Stimulated activated CD8-positive, alpha-beta memory T cell treated with anti-CD3 and anti-CD28 coated beads, Interleukin-7, amount 100 ng/mL, for 4 hours (primary cell): ENCODE measurements at regions not wholly inside any gene's neighbourhood (a gene's known extent, or its start where the extent isn't known, plus 50 kb on each side); places are given as distances from the start of the nearest gene placed in this dataset.
"Not testable (repeated sequence)": the region's sequence is repeated elsewhere in the genome, so short reads cannot be mapped to it uniquely, and the experiment has no call there.

ENCODE experiments used
- DNase-seq, 2 donors: peaks; one replicate each; pipeline ENCODE4 v3.0.0-alpha.2; 2020; ENCODE audit warnings: low read depth in 2 of 2

DNA sequence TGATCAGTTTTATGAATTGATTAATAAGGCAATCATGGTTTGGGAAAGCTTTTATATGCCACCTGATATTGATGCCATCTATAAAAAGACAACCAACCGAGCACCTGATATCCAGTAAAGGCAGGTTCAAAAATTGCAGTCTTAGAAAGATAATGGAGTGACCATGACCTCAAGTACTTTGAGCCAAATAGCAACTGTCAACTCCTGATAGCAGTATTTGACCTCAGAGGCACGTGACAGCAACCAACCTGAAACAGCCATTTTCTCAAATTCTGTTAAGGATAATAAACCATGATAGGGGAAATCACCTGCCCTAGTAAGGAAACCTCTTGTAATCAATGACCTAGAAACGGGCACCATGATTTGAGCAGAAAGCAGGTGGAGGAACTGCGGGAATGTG lies 77.1 kb upstream of the NFE2L3 start:
- no peak for DNase-seq

DNA sequence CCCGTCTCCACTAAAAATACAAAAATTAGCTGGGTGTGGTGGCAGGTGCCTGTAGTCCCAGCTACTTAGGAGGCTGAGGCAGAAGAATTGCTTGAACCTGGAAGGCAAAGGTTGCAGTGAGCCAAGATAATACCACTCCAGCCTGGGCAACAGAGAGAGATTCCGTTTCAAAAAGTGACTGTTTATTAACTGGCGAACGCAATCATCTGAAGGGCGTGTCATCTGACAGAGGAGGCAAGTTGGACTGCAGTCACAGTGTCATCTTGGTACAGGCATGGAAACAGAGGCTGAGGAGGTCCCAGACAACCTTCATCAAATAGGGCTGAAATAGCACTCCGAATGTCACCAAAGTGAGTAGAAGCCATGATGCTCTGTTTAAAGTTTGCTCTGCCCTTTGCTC lies 75.3 kb upstream of the NFE2L3 start:
- no peak for DNase-seq

DNA sequence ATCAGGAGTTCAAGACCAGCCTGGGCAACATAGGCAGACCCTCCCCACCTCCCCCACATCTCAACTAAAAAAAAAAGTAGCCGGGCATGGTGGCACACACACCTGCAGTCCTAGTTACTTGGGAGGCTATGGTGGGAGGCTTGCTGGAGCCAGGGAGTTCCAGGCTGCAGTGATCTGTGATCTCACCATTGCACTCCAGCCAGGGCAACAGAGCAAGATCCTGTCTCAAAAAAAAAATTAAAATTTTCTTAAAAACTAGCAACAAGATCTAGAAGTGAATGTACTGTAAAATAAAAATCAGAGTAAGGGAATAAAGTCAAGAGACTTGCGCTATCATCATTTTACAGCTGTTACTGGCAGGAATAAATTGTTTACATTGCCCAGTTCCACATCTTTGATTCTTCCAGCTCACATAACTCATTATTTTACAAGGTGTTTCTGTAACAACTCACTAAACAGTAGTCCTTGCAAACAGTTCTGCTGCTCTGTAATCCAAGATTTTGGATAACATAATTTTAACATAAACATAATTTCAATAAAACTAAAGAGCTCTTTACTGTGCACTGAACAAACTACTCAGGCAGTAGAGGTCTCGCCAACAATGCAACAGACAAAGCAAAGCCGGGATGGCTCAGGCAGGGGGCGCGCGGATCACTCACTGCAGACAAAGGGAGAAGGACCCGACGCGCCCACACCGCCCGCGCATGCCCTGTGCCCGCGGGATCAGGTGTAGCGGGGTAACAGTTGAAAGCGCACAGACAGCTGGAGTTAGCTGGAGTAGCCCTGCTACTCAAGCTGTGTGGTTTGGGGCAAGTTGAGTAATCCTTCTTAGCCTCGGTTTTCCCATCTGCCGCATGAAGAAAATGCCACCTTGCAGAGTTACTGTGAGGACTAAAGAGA lies 73.3 kb upstream of the NFE2L3 start:
- peak; percentile 73 to 76 for DNase-seq

DNA sequence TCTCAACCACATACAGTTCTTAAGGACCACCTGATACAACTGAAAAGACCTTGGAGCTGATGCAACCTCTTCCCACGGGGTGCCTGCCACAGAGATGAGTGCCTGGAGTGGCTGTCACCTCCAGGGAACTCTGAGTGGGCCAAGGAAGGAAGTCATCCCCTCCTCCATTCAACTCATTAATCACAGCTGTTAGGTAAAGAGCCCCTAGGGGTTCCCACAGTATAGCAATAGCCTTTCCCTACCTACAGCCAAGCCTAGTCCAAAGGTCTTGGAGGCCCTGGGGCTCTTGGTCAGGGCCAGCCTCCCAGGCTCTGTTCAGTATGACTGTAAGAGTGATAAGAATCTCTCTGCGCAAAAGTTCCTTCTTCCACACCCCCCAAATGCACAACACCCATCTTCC lies 70.4 kb upstream of the NFE2L3 start:
- no peak for DNase-seq

DNA sequence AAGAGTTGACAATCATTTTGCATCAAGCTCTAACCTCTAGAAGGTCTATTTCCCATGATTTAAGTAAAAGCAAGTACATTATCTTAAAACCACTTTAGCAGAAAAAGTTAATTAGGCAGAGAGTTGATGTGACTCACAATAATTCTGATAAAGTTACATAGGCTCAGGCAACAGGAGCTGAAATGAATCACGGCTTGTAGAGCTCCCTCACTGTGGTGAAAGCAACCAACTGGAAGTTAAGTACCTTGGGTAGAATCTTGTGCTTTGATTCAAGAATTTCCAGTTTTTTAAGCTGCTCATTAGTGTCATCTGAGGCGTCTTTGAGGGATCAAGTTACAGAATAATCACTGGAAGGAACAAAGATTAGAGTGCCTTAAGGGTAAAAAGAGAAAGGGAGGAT lies 68.9 kb upstream of the NFE2L3 start:
- no peak for DNase-seq

DNA sequence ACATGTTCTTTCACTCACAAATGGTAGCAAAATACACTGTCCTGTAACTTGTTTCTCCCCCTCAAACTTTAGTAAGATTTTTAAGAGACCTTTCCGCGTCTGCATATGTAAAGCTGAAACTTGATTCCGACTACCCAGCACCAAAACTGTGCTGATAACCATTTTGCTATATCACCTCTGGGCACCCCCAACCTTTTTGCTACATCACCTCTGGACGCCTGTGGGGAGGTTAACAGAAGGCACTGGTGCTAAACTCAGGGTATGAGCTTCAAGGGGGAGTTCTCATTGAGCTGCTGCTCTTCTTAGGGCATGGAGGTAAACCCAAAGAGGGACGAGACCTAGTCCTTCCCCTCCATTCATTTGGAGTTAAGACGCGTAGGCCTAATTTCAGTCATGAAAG lies 67.6 kb upstream of the NFE2L3 start:
- DNase-seq: no peak

DNA sequence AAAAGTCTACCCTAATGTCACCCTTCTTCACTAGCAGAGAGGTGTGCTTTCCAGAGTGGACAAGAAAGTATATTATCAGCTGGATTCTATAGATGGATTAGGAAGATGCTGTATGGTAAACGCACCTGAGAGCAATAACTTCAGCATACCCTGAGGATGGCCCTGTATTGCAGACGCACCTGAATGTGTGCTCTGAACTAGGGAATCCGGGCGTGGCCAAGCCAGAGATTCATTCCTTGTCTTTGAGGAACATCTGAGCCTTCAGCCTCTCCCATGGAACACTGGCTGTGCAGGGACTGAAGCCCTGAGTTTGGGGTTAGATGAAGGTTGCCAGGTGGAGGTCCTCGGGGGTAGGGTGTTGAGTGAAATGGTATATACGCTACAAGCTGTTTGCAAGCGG lies 66.2 kb upstream of the NFE2L3 start:
- DNase-seq: no peak

DNA sequence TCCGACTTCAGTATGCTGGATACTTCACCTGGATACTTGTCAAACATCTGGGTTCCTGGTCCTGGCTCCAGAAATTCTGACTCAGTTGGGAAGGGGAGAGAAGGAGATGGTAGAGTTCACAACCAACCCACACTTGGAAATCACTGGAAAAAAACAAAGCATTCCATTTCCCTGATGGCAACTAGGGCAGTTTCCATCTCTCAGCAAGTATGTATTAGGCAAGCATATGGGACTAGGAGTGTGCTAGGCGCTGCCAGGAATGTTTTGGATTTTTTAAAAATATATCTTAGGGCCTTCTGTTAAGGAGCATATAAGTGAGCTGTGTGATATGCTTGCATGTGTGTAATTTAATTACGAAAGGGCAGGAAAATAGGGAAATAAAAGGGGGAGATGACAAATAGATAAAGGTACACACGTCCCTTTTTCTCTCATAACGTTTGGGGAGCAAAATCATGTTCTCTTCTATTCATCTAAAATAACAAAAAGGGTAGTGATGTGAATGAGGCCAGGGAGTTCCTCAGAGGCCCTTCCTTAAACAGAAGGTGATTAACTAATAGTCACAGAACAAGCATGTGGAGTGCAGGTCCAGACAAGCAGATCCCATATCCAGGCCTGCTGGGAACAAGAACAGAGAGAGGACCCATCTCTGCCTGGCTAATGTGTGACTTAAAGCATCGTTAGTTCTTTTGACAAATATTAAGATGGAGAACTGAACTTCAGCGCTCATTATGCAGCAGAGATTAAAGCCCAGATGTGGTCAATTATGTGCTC lies 64.5 kb upstream of the NFE2L3 start:
- DNase-seq: no peak

DNA sequence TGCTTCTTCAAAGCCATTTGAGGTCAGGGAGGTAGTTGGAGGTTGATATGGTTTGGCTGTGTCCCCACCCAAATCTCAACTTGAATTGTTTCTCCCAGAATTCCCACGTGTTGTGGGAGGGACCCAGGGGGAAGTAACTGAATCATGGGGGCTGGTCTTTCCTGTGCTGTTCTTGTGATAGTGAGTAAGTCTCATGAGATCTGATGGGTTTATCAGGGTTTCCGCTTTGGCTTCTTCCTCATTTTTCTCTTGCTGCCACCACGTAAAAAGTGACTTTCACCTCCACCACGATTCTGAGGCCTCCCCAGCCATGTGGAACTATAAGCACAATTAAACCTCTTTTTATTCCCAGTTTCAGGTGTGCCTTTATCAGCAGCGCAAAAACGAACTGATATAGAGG lies 62.5 kb upstream of the NFE2L3 start:
- not testable (repeated sequence) for DNase-seq

DNA sequence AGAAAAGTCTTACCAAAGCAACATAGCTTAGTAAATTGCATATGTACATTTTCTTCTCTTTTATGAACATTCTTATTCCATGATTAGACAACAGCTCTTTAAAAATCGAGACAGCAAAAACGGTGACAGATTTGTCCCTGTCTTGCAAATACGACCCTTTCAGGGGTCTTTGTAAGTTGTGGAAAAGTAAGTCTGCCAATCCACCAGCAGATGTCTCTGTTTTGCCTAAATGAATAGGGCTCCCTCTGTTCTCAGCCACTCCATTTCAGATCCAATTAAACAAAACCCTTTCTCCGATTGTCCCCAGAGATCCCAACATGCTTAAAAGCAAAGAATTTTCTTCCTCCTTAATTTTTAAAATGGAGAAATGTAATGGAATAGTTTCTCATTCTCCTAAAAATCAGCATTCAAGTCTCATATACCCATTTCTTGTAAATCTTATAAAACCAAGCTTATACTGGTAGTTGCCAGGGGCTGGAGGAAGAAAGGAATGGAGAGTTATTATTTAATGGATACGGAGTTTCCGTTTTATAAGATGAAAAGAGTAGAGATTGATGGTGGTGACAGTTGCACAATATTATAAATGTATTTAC lies 61.0 kb upstream of the NFE2L3 start:
- no peak for DNase-seq

DNA sequence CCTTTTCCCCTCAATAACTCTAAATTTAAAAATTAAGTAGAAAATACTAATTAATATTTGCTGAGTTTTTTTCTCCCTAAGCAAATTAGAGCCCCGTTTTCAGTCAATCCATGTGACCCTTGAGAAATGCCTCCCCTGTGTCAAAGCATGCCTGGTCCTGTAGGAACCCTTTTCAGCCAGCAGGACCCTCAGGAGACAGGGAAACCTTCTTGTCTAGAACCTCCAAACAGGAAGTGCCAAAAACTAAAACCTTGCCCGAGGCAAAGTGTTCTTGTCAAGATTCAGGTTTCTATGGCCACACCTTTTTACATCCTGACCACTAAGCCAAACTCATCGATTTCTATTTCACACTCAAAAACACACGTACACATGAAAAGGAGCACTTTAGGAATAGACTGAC lies 60.1 kb upstream of the NFE2L3 start:
- DNase-seq: no peak

DNA sequence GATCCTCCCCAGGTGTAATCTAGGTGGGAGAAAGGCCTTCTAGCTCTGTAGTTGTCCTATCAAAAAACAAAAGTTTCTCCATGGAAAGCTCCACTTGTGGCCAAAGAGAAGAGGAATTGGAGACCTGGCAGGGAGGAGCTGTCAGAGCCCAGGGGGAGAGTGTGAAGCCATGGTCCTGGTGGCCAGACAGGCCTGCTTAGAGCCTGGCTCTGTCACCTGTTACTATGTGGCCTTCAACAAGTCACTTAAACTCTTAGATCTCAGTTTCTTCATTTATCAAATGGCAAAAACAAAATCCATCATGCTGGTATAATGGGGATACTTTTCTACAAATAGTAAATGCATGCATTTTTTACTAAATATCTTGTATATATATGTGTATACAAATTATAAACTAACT lies 59.0 kb upstream of the NFE2L3 start:
- DNase-seq: no peak

DNA sequence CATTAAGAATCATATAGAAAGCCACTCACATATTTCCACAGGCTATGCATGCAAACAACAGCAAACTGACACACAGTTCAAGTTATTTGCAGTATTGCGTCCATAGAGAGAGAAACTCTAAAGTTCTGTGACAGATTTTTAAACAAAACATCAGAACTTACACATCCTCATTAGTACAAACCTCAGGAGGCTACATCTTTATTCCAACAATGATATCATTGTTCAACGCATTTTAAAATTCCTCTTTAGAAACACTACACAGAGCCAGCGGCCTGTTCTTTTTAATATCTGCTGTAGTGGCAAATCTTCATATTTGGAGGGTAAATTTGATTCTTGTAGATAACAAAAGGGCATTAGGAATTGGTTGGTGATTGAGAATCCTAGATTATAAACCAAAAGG lies 55.9 kb upstream of the NFE2L3 start:
- DNase-seq: no peak

DNA sequence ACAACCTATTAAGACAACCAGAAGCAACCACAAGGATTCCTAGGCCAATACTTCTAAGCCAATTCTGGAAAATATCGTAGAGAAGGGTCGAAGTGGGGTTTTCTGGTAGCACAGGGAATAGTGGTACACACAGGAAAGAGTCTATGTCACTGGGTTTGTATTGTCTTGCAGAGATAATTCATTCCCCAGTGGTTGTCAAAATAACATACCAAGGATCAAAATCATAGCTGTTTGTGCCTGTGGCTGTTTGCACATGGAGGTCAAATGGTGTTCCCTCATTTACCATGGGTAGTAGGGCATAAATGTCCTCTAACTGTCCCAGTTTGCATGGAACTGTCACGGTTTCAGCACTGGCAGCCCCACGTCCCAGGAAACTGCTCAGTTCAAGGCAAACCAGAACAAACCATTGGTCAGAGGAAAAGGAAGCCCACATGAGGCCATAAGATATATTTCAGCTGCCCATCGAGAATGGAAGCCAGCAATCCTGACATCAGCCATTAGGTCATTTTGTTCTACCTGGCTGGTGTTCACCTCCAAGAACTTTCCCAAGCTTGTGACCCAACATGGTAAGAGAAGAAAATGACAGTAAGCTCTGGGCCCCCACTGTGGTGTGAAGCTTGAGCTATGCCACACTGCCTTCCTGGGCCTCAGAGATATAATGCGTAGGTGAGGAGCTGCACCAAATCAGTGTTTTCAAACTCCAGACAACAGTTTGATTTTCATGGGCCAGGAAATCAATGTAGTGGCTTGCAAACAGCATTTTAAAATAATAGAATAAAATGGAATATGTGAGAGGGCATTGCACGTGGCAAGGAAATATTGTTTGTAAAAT lies 53.9 kb upstream of the NFE2L3 start:
- no peak for DNase-seq

DNA sequence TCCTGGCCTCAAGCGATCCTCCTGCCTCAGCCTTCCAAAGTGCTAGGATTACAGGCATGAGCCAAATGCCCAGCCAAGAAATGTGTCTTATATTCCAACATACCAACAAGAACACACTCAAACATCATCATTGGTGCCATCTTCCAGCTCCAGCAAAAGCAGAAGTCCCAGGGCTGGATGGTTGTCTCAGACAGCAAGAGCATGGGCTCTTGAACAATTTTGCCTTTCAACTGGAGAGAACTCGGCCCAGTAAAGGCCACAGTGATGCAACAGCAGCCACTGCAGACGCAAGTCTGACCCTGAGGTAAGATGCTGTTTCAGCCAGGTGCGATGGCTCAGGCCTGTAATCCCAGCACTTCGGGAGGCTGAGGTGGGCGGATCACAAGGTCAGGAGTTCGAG lies 52.8 kb upstream of the NFE2L3 start:
- DNase-seq: no peak

DNA sequence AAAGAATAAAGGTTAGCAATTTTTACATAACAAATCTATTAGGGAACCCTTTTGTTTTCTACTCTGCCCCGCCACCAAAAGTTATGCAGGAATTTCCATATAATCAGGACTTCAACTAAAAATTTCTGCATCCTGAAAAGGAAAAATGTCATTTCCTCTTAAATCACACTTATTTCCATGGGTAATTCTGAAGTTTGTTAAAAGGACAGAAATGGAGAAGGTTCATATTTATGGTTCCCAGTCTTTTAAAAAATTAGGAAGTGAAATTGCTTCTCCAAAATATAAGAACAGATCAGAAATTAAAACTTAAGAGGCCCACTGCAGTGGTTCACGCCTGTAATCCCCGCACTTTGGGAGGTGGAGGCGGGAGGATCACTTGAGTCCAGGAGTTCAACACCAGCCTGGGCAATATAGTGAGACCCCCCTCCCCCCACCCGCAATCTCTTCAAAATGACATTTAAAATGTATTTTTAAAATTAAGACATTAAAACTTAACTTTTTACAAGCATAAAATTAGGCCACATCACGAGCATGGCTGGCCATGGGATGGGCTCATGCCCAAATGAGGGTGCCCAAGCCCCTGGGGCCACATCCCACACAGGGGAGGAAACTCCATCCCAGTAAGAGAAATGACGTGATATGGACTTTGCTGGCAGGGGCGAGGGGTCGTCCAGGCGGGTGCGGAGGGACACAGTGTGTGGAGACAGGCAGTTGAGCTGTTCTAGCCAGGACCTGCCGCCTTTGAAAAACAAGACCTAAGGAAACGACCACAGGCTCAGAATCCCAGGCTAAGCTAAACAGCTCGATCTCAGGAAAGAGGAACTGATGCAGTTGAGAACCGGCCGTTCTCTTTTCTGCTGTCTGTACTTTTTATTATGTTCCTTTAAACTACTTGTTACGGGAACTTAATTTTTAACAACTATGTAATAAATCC lies 51.3 kb upstream of the NFE2L3 start:
- no peak for DNase-seq

DNA sequence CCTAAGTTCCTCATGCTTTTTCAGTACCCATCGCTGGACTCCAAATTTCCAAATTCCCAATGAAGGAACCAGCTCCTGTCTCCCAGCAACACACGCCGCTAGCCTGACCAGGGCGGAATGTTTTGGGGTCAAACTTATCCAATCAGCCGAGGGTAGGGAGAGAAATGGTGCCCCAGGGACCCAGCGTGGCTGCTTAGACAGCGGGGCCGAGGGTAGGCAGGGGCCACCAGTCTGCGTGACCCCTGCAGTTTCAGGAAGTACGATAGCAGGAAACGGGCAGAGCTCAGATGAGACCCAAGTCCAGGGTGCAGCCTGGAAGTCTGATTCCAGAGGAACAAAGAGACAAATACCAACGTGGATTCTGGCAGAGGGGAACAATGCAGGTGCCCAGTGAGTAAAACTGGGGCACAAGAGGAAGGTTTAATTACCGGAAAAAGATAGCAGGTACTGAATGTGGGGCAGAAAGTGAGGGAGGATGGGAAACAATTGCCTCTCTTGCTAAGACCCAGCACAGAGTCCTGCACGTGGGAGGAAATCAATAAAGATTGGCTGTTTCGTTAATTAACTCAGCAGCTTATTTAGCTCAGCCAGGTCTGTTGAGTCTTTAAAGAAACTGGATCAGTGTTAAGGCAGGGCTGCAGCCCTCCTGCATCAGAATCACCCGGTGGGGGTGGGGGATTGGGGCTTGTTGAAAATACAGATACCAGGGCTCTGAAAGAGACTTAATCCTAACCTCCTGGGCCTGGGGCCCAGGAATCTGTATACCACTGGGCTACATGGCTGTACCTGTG lies 50.4 kb upstream of the NFE2L3 start:
- DNase-seq: no peak

DNA sequence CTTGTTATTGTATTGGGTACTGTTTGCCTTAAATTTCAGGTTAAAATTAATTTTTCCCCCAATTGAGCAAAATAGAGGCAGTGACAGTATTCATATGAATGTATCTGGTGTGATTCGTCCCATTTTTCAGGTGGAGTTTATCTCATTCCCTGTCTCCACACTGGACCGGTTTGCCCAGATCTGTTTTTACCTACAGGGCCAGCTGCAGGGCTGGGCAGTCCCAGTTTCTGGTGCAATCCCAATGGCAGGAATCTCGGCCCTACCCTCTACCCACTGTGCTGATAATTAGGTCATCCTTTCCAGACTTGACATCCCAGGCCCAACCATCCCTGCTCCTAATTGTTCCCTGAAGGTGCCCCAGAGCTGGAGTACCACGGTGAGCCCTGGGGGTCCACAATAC lies 49.8 kb upstream of the NFE2L3 start:
- no peak for DNase-seq
